Suprapubic skin (tissue), 4 donors: ENCODE measurements at regions not wholly inside any gene's neighbourhood (a gene's known extent, or its start where the extent isn't known, plus 50 kb on each side); places are given as distances from the start of the nearest gene placed in this dataset.

Source experiments
- DNase-seq, 2 donors: peaks; one replicate each; pipeline ENCODE4 v3.0.0-alpha.2; 2019; ENCODE audit warnings: low spot score in 2 of 2
- H3K27ac ChIP-seq: fragments of 200-600 bp; sonication (generic); one replicate; pipeline ENCODE4 v1.5.1; 2019
- H3K27me3 ChIP-seq: fragments of 200-600 bp; sonication (generic); one replicate; pipeline ENCODE4 v1.5.1; 2019
- H3K36me3 ChIP-seq: fragments of 200-600 bp; sonication (generic); one replicate; pipeline ENCODE4 v1.5.1; 2019
- H3K4me1 ChIP-seq: fragments of 200-600 bp; sonication (generic); one replicate; pipeline ENCODE4 v1.5.1; 2019
- H3K4me3 ChIP-seq: fragments of 200-600 bp; sonication (generic); one replicate; pipeline ENCODE4 v1.5.1; 2019; ENCODE audit warnings: mild to moderate bottlenecking
- H3K9me3 ChIP-seq: fragments of 200-600 bp; sonication (generic); one replicate; pipeline ENCODE4 v1.5.1; 2019
- CTCF ChIP-seq, 2 donors: fragments of 200-600 bp in 1 of 2; fragments of 450-650 bp in 1 of 2; sonication (generic) in 1 of 2; IDR thresholded peaks; one replicate each; pipeline ENCODE4 v1.5.1; 2016 to 2019; ENCODE audit warnings: antibody characterized with exemption in 2 of 2, mild to moderate bottlenecking in 1 of 2, moderate library complexity in 1 of 2
- EP300 ChIP-seq: sonication (generic); formaldehyde crosslinking; IDR thresholded peaks from one replicate; pipeline ENCODE4 v1.6.1; 2017; ENCODE audit warnings: antibody characterized with exemption
- POLR2A ChIP-seq, 2 donors: fragments of 450-650 bp; IDR thresholded peaks; one replicate each; pipeline ENCODE4 v1.6.1; 2017; ENCODE audit warnings: antibody characterized with exemption in 2 of 2, mild to moderate bottlenecking in 2 of 2, moderate library complexity in 2 of 2
- POLR2AphosphoS5 ChIP-seq, 3 donors: sonication (generic); formaldehyde crosslinking; IDR thresholded peaks; one replicate each; pipeline ENCODE4 v1.6.1; 2017; ENCODE audit warnings: antibody characterized with exemption in 3 of 3
- WGBS: methylation state at CpG from one replicate; pipeline ENCODE4 v1.1.5; 2018; 5-methylcytosine and 5-hydroxymethylcytosine counted together

- TF ChIP-seq CTCF (IDR thresholded peaks at IDR 0.05) (no peak), POLR2AphosphoS5 (IDR thresholded peaks at IDR 0.05) (no peak), EP300 (no peak), POLR2A (IDR thresholded peaks at IDR 0.05) (no peak)
- DNase-seq, result no peak
Measured at GRCh38 chr9:16030528-16031185, 477.8 kb downstream of the CCDC171 start.

GRCh38 chr9:16031486-16031885 lies 478.6 kb downstream of the CCDC171 start:
- Histone ChIP-seq H3K36me3 (no peaks in the 10 kb centered on the region), H3K27me3 (peaks cover 2% of the 10 kb centered on the region), H3K4me3 (no peak overlapping the region), H3K27ac (no peak overlapping the region), H3K4me1 (no peaks in the 10 kb centered on the region), H3K9me3 (no peaks in the 10 kb centered on the region)
- TF ChIP-seq POLR2A (IDR thresholded peaks at IDR 0.05) (no peak), POLR2AphosphoS5 (IDR thresholded peaks at IDR 0.05) (no peak), EP300 (no peak), CTCF (IDR thresholded peaks at IDR 0.05) (no peak)
- DNase-seq, result no peak
- 50% methylated on average over 2 of the region's 2 CpGs for WGBS

More at GRCh38 chr9:16030528-16031185, 477.8 kb downstream of the CCDC171 start:
- Histone ChIP-seq H3K27me3 (peaks cover 2% of the 10 kb centered on the region), H3K9me3 (no peaks in the 10 kb centered on the region), H3K4me3 (no peak overlapping the region), H3K4me1 (no peaks in the 10 kb centered on the region), H3K36me3 (no peaks in the 10 kb centered on the region), H3K27ac (no peak overlapping the region)
- WGBS, result 60% methylated on average over 8 of the region's 8 CpGs

GRCh38 chr9:16031971-16032370 lies 479.1 kb downstream of the CCDC171 start:
- no peak for TF ChIP-seq CTCF (IDR thresholded peaks at IDR 0.05)
- TF ChIP-seq EP300, result no peak
- TF ChIP-seq POLR2A (IDR thresholded peaks at IDR 0.05), result no peak
- no peak for TF ChIP-seq POLR2AphosphoS5 (IDR thresholded peaks at IDR 0.05)
- no peak overlapping the region for H3K4me3 ChIP-seq
- no peaks in the 10 kb centered on the region for H3K4me1 ChIP-seq
- no peaks in the 10 kb centered on the region for H3K9me3 ChIP-seq
- H3K27ac ChIP-seq, result no peak overlapping the region
- DNase-seq, result no peak
- H3K36me3 ChIP-seq, result no peaks in the 10 kb centered on the region
- 60% methylated on average over 6 of the region's 6 CpGs for WGBS
- H3K27me3 ChIP-seq, result peaks cover 2% of the 10 kb centered on the region

- no peak for TF ChIP-seq POLR2A (IDR thresholded peaks at IDR 0.05)
- no peak for TF ChIP-seq CTCF (IDR thresholded peaks at IDR 0.05)
- no peak for TF ChIP-seq EP300
- no peak for TF ChIP-seq POLR2AphosphoS5 (IDR thresholded peaks at IDR 0.05)
- 86% methylated on average over 2 of the region's 2 CpGs for WGBS
- no peaks in the 10 kb centered on the region for H3K9me3 ChIP-seq
Measured at GRCh38 chr9:16032799-16033198, 480.0 kb downstream of the CCDC171 start.

GRCh38 chr9:16033253-16033652 lies 480.4 kb downstream of the CCDC171 start:
- 89% methylated on average over 14 of the region's 14 CpGs for WGBS
- no peaks in the 10 kb centered on the region for H3K9me3 ChIP-seq

More at GRCh38 chr9:16032799-16033198, 480.0 kb downstream of the CCDC171 start:
- Histone ChIP-seq H3K27me3 (peaks cover 2% of the 10 kb centered on the region), H3K27ac (no peak overlapping the region), H3K4me3 (no peak overlapping the region), H3K4me1 (no peaks in the 10 kb centered on the region), H3K36me3 (no peaks in the 10 kb centered on the region)
- no peak for DNase-seq

More at GRCh38 chr9:16033253-16033652, 480.4 kb downstream of the CCDC171 start:
- DNase-seq, result no peak
- no peak for TF ChIP-seq POLR2AphosphoS5 (IDR thresholded peaks at IDR 0.05)
- TF ChIP-seq CTCF (IDR thresholded peaks at IDR 0.05), result no peak
- TF ChIP-seq POLR2A (IDR thresholded peaks at IDR 0.05), result no peak
- no peak for TF ChIP-seq EP300
- Histone ChIP-seq H3K27me3 (peaks cover 2% of the 10 kb centered on the region), H3K4me1 (no peaks in the 10 kb centered on the region), H3K4me3 (no peak overlapping the region), H3K36me3 (no peaks in the 10 kb centered on the region), H3K27ac (no peak overlapping the region)
